ENCODE measurements at regions not wholly inside any gene's neighbourhood (a gene's known extent, or its start where the extent isn't known, plus 50 kb on each side); places are given as distances from the start of the nearest gene placed in this dataset.

DNA sequence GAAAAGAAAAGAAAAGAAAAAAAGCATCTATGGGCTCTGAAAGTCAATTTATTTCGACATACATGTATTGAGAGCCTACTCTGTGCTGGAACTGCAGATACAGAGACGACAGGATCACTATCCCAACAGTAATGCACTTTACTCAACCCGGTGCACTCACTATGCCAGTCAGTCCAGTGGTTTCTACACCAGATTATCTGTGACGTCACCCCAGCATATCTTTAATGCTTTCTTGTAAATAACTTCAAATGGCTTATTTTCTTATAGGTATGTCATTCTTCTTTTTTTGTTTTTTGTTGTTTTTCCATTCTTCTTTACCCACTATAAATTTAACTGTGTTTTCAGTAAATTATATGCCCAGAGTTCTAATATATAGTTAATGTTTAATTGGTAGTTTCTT is 800.0 kb upstream of the FANCL start:
- CTCF ChIA-PET: no interaction called here
- no peaks in the 10 kb centered on the region for H3K36me3 Mint-ChIP-seq (ENCODE audit: low read depth)

DNA sequence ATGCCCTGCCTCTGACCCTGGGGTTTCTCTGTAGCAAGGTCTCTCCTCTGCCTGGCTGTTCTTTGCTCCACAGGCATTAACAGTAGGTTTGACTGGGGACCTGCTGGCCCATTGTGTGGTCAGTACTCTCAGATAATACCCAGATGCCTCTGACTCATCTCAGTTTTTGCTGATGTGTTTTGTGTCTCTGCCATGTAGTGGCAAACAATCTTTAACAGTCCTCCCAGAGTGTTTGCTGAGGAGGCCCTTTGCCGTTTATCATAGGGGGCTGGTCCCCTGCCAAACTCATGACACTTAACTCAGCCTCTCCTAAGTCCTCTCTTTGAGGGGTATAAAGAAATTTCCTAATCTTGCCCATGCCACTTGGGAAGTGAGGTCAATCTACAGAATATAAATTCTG is 793.7 kb upstream of the FANCL start:
- no peak overlapping the region for H3K4me3 Mint-ChIP-seq
- ChIA-PET CTCF (interaction anchor here (0.9 kb wide), 1 partner anchor 10 kb away, joined by 3 read pairs; no protein-coding TSS in a partner anchor), POLR2A (no interaction called here)
- no peak overlapping the region for H3K27ac Mint-ChIP-seq
- ATAC-seq: no peak
- no peaks in the 10 kb centered on the region for H3K9me3 Mint-ChIP-seq (ENCODE audit: insufficient read depth)
- H3K36me3 Mint-ChIP-seq (ENCODE audit: low read depth): no peaks in the 10 kb centered on the region
- DNase-seq: no peak
- H3K27me3 Mint-ChIP-seq (ENCODE audit: low read depth): no peaks in the 10 kb centered on the region
- no peaks in the 10 kb centered on the region for H3K4me1 Mint-ChIP-seq (ENCODE audit: low read depth)

More for the DNA sequence above, 800.0 kb upstream of the FANCL start:
- no peak for DNase-seq
- POLR2A ChIA-PET: no interaction called here
- Mint-ChIP-seq H3K27me3 (ENCODE audit: low read depth) (no peaks in the 10 kb centered on the region), H3K4me1 (ENCODE audit: low read depth) (no peaks in the 10 kb centered on the region), H3K27ac (no peak overlapping the region), H3K9me3 (ENCODE audit: insufficient read depth) (no peaks in the 10 kb centered on the region), H3K4me3 (no peak overlapping the region)
- ATAC-seq: no peak

DNA sequence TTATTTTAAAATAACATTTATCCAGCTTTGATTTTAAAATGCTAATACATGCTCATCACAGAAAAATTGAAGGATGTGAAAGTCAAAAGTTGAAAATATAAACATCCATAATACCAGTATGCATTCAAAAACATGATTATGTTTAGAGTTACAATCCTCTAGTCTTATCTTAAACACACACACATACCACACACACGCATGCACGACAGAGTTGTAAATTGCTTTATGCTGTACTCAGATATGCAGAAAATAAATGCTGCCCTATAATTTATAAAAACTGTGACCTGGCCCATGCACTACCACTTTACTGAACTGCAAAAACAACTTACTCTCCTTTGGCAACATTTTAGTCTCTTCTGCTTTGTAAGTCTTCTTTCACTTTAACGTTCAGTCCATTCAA is 793.0 kb upstream of the FANCL start:
- Mint-ChIP-seq H3K4me3 (no peak overlapping the region), H3K4me1 (ENCODE audit: low read depth) (no peaks in the 10 kb centered on the region)
- POLR2A ChIA-PET: interaction anchor here (0.6 kb wide), 1 partner anchor 1448 kb away, joined by 3 read pairs; no protein-coding TSS in a partner anchor

DNA sequence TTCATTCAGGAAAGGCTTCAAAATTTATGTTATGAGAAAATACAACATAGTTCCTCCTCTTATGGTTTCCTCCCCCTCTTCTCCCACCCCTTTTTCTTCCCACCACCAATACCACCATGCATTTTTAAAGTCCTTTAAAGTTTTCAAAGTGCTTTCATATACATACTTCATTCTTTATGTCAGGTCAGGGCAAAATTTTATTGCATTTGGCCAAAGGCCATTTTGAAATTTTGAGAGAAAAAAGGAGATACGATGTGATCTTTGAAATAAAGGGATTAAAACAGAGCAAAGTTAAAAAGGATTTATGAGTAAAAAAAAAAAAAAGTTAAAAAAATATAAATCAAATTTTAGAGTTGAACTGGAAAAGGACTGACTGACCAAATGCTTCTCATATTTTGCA is 792.5 kb upstream of the FANCL start:
- Mint-ChIP-seq H3K4me3 (no peak overlapping the region), H3K27ac (no peak overlapping the region), H3K36me3 (ENCODE audit: low read depth) (no peaks in the 10 kb centered on the region), H3K4me1 (ENCODE audit: low read depth) (no peaks in the 10 kb centered on the region), H3K9me3 (ENCODE audit: insufficient read depth) (no peaks in the 10 kb centered on the region), H3K27me3 (ENCODE audit: low read depth) (no peaks in the 10 kb centered on the region)
- ChIA-PET CTCF (no interaction called here), POLR2A (no interaction called here)
- ATAC-seq: no peak
- DNase-seq: no peak

More for the DNA sequence above, 793.0 kb upstream of the FANCL start:
- no peak for DNase-seq
- Mint-ChIP-seq H3K27me3 (ENCODE audit: low read depth) (no peaks in the 10 kb centered on the region), H3K27ac (no peak overlapping the region), H3K36me3 (ENCODE audit: low read depth) (no peaks in the 10 kb centered on the region), H3K9me3 (ENCODE audit: insufficient read depth) (no peaks in the 10 kb centered on the region)
- CTCF ChIA-PET: interaction anchor here (0.6 kb wide), 1 partner anchor 199 kb away, joined by 3 read pairs; no protein-coding TSS in a partner anchor
- ATAC-seq: no peak

GRCh38 chr2:59032499-59032898 is 791.4 kb upstream of the FANCL start:
- no peaks in the 10 kb centered on the region for H3K27me3 Mint-ChIP-seq (ENCODE audit: low read depth)
- H3K27ac Mint-ChIP-seq: no peak overlapping the region
- DNase-seq (no peak), ATAC-seq (no peak)
- H3K4me1 Mint-ChIP-seq (ENCODE audit: low read depth): no peaks in the 10 kb centered on the region
- H3K9me3 Mint-ChIP-seq (ENCODE audit: insufficient read depth): no peaks in the 10 kb centered on the region
- CTCF ChIA-PET: no interaction called here
- POLR2A ChIA-PET: no interaction called here
- no peak overlapping the region for H3K4me3 Mint-ChIP-seq
- no peaks in the 10 kb centered on the region for H3K36me3 Mint-ChIP-seq (ENCODE audit: low read depth)

GRCh38 chr2:59029058-59029457 is 787.9 kb upstream of the FANCL start:
- Mint-ChIP-seq H3K27ac (no peak overlapping the region), H3K27me3 (ENCODE audit: low read depth) (no peaks in the 10 kb centered on the region), H3K4me1 (ENCODE audit: low read depth) (no peaks in the 10 kb centered on the region), H3K9me3 (ENCODE audit: insufficient read depth) (no peaks in the 10 kb centered on the region), H3K36me3 (ENCODE audit: low read depth) (no peaks in the 10 kb centered on the region), H3K4me3 (no peak overlapping the region)
- DNase-seq: no peak
- CTCF ChIA-PET: no interaction called here
- POLR2A ChIA-PET: no interaction called here
- ATAC-seq: no peak

GRCh38 chr2:59027320-59027719 is 786.2 kb upstream of the FANCL start:
- no peak for DNase-seq
- Mint-ChIP-seq H3K36me3 (ENCODE audit: low read depth) (no peaks in the 10 kb centered on the region), H3K27ac (no peak overlapping the region), H3K27me3 (ENCODE audit: low read depth) (no peaks in the 10 kb centered on the region), H3K4me1 (ENCODE audit: low read depth) (no peaks in the 10 kb centered on the region), H3K9me3 (ENCODE audit: insufficient read depth) (no peaks in the 10 kb centered on the region), H3K4me3 (no peak overlapping the region)
- ChIA-PET POLR2A (no interaction called here), CTCF (no interaction called here)
- ATAC-seq: no peak

- DNase-seq (peak; percentile 25), ATAC-seq (no peak)
- Mint-ChIP-seq H3K36me3 (ENCODE audit: low read depth) (no peaks in the 10 kb centered on the region), H3K4me1 (ENCODE audit: low read depth) (no peaks in the 10 kb centered on the region), H3K27me3 (ENCODE audit: low read depth) (no peaks in the 10 kb centered on the region), H3K9me3 (ENCODE audit: insufficient read depth) (no peaks in the 10 kb centered on the region), H3K4me3 (no peak overlapping the region), H3K27ac (no peak overlapping the region)
- ChIA-PET CTCF (interaction anchor here (0.7 to 2.1 kb wide), 9 partner anchors 10 to 1558 kb away, joined by 3 to 8 read pairs (median 4); no protein-coding TSS in a partner anchor), POLR2A (no interaction called here)
Observed at GRCh38 chr2:59025157-59025757, 784.1 kb upstream of the FANCL start.

DNA sequence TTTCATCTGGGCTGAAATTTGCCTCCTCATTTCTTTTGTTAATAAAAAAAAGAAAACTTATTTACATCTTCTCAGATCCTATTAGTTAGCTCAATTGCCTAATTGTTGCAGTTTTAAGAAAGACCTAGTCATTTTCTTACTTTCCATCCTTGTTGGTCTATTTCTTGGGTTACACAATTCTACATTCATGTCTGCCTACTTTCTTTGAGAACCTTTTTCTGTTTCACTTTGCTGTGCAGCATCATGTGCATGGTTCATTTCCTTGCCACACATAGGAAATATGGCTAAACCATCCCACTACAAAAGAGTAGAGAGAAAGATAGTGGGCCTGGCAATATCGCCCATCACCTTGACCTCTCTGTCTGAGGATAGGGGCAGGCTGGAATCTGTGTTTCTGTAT is 780.7 kb upstream of the FANCL start:
- H3K4me1 Mint-ChIP-seq (ENCODE audit: low read depth): no peaks in the 10 kb centered on the region
- H3K27me3 Mint-ChIP-seq (ENCODE audit: low read depth): no peaks in the 10 kb centered on the region
- no peaks in the 10 kb centered on the region for H3K9me3 Mint-ChIP-seq (ENCODE audit: insufficient read depth)
- POLR2A ChIA-PET: no interaction called here
- CTCF ChIA-PET: no interaction called here
- no peak for ATAC-seq
- no peak overlapping the region for H3K4me3 Mint-ChIP-seq
- H3K27ac Mint-ChIP-seq: no peak overlapping the region
- H3K36me3 Mint-ChIP-seq (ENCODE audit: low read depth): no peaks in the 10 kb centered on the region
- DNase-seq: no peak

GRCh38 chr2:59019566-59020159 is 778.5 kb upstream of the FANCL start:
- H3K4me3 Mint-ChIP-seq: no peak overlapping the region
- no peak overlapping the region for H3K27ac Mint-ChIP-seq
- ChIA-PET CTCF (no interaction called here), POLR2A (no interaction called here)
- ATAC-seq (no peak), DNase-seq (no peak)
- H3K27me3 Mint-ChIP-seq (ENCODE audit: low read depth): peaks cover 2% of the 10 kb centered on the region
- no peaks in the 10 kb centered on the region for H3K9me3 Mint-ChIP-seq (ENCODE audit: insufficient read depth)
- H3K4me1 Mint-ChIP-seq (ENCODE audit: low read depth): no peaks in the 10 kb centered on the region
- no peaks in the 10 kb centered on the region for H3K36me3 Mint-ChIP-seq (ENCODE audit: low read depth)

- no peaks in the 10 kb centered on the region for H3K36me3 Mint-ChIP-seq (ENCODE audit: low read depth)
- DNase-seq (no peak), ATAC-seq (no peak)
- H3K4me1 Mint-ChIP-seq (ENCODE audit: low read depth): no peaks in the 10 kb centered on the region
- H3K4me3 Mint-ChIP-seq: no peak overlapping the region
- H3K9me3 Mint-ChIP-seq (ENCODE audit: insufficient read depth): no peaks in the 10 kb centered on the region
- ChIA-PET POLR2A (no interaction called here), CTCF (no interaction called here)
- no peak overlapping the region for H3K27ac Mint-ChIP-seq
- H3K27me3 Mint-ChIP-seq (ENCODE audit: low read depth): peaks cover 2% of the 10 kb centered on the region
Observed at GRCh38 chr2:59018737-59019136, 777.6 kb upstream of the FANCL start.

- DNase-seq (no peak), ATAC-seq (no peak)
- Mint-ChIP-seq H3K9me3 (ENCODE audit: insufficient read depth) (no peaks in the 10 kb centered on the region), H3K27me3 (ENCODE audit: low read depth) (peaks cover 2% of the 10 kb centered on the region), H3K27ac (no peak overlapping the region), H3K4me3 (no peak overlapping the region), H3K36me3 (ENCODE audit: low read depth) (no peaks in the 10 kb centered on the region), H3K4me1 (ENCODE audit: low read depth) (no peaks in the 10 kb centered on the region)
- ChIA-PET CTCF (interaction anchor here (1.9 kb wide), 1 partner anchor 10 kb away, joined by 8 read pairs; no protein-coding TSS in a partner anchor), POLR2A (no interaction called here)
Observed at GRCh38 chr2:59015027-59015426, 773.9 kb upstream of the FANCL start.

DNA sequence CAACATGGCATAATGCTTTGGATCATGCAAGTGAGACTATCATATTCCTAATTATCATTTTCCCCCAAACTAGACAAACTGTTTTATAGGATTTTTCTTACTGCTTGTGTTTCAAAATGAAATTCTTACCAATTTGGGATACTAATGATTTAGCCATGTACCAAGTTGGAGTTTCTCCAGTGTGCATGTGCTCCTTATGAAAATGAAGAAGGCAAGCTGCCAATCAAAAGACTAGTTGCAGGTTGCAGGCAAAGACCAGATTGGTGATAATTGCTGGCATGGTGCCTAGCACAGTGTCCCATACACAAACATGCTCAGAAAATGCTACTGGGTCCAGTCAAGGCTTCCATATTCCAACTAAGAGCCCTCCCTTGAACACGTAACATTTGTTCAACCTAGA is 771.8 kb upstream of the FANCL start:
- Mint-ChIP-seq H3K4me3 (no peak overlapping the region), H3K9me3 (ENCODE audit: insufficient read depth) (no peaks in the 10 kb centered on the region), H3K4me1 (ENCODE audit: low read depth) (no peaks in the 10 kb centered on the region), H3K27ac (no peak overlapping the region), H3K36me3 (ENCODE audit: low read depth) (no peaks in the 10 kb centered on the region), H3K27me3 (ENCODE audit: low read depth) (peaks cover 2% of the 10 kb centered on the region)
- ChIA-PET POLR2A (no interaction called here), CTCF (no interaction called here)
- ATAC-seq: no peak
- no peak for DNase-seq

Data from activated CD8-positive, alpha-beta T cell treated with anti-CD3 and anti-CD28 coated beads, Interleukin-2, amount 10 ng/mL, durations not matched to agents 7 days and 5 days (primary cell).